NCI-H1105 treated with DMSO at 0.1 percent for 48 hours (cell line): ENCODE measurements at regions not wholly inside any gene's neighbourhood (a gene's known extent, or its start where the extent isn't known, plus 50 kb on each side); places are given as distances from the start of the nearest gene placed in this dataset.

ENCODE experiments used
- DNase-seq: peaks from one replicate; lab custom pipeline; 2025; lab: John Stamatoyannopoulos, UW

DNA sequence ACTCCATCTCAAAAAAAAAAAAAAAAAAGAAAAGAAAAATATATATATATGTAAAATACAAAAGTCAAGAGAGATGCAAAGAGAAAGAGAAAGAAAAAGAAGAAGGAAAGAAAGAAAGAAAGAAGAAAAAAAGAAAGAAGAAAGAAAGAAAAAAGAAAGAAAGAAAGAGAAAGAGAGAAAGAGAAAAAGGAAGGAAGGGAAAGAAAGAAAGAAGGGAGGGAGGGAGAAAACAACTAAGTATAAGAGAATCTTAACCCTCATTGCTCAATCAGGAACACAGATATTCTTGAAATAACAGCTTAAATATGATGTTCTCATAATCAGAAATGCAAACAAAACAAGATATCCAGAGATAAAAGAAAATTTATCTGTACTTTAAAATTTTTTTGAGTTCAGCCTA lies 54.4 kb upstream of the MARCKS start:
- no peak for DNase-seq

DNA sequence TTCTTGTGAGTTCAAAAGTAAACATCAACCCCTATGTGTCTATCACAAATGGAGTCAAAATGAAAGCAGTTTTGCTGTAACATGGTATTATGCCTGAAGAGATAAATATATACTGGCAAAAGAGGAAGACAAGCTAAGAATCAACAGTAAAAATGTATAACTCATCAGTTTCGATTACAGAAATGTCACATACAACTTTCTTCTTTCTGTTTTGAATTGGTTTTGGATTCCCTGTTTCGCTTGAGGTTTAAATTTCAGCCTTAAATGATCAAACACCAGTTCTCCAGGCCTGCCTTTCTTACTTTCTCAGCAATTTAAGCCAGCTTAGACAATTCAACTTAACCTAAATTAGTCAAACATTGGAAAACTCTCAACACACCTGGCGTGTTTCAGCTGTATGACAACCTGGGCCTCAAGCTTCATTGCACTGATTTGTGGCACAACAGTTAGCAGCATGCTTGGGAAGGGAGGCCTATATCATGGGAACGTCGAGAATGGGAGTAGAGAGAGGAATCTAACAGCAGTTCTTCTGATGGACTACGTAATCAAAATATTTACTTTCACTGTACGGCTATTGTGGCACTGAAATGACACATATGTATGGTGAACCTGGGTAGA lies 51.9 kb upstream of the MARCKS start:
- DNase-seq: no peak

DNA sequence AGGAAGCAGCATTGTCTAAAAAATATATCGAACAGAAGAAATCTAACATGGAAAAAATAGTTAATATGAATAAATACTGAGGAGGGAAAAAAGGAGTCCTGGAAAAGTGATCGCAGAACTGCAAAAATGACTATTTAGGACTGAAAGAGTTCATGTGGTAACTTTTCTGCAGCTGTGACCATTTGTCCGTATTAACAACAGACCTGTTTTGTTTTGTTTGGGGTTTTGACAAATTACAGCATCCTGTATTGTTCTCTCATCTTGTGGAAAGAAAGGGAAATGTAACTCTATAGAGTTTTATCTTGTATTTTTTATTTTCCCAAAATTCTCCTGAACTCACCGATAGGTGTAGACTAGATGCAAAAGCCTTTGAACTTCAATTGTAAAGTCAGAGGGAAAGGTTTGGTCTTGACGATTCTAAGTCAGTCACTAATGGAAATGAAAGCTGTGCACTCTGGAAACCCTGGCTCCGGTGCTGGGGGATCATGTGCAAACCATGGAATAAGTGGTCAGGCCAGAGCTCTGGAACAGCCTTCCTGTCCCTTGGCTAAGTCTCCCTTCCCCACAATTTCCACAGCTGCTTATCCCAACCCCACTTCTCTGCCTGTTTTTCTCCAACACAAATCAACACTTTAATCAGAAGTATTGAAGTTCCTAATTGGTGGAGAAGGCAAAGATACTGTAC lies 51.2 kb upstream of the MARCKS start:
- no peak for DNase-seq
